ENCODE measurements at regions not wholly inside any gene's neighbourhood (a gene's known extent, or its start where the extent isn't known, plus 50 kb on each side); places are given as distances from the start of the nearest gene placed in this dataset.

- in situ Hi-C loops (cut with MboI; ENCODE audit: low pct_unique_long_range_greater_than_20kb, low sequenced_read_pairs, unreplicated experiment) = no loop called here
- no peak for TF ChIP-seq CTCF (IDR thresholded peaks at IDR 0.05; ENCODE audit: extremely low read depth, insufficient read depth, missing control alignments)
- no peak for DNase-seq (ENCODE audit: low spot score)
Measured at GRCh38 chr15:87151202-87151748, 1071.6 kb downstream of the AGBL1 start.

- TF ChIP-seq CTCF (IDR thresholded peaks at IDR 0.05; ENCODE audit: extremely low read depth, insufficient read depth, missing control alignments) = no peak
- in situ Hi-C loops (cut with MboI; ENCODE audit: low pct_unique_long_range_greater_than_20kb, low sequenced_read_pairs, unreplicated experiment) = no loop called here
- DNase-seq (ENCODE audit: low spot score) = no peak
Measured at GRCh38 chr15:87145696-87146095, 1066.0 kb downstream of the AGBL1 start.

GRCh38 chr15:87144775-87145174, 1065.1 kb downstream of the AGBL1 start:
- no peak for TF ChIP-seq CTCF (IDR thresholded peaks at IDR 0.05; ENCODE audit: extremely low read depth, insufficient read depth, missing control alignments)
- in situ Hi-C loops (cut with MboI; ENCODE audit: low pct_unique_long_range_greater_than_20kb, low sequenced_read_pairs, unreplicated experiment) = no loop called here
- DNase-seq (ENCODE audit: low spot score) = no peak

GRCh38 chr15:87142096-87142495, 1062.4 kb downstream of the AGBL1 start:
- no peak for DNase-seq (ENCODE audit: low spot score)
- TF ChIP-seq CTCF (IDR thresholded peaks at IDR 0.05; ENCODE audit: extremely low read depth, insufficient read depth, missing control alignments) = no peak
- in situ Hi-C loops (cut with MboI; ENCODE audit: low pct_unique_long_range_greater_than_20kb, low sequenced_read_pairs, unreplicated experiment) = no loop called here

- no peak for TF ChIP-seq CTCF (IDR thresholded peaks at IDR 0.05; ENCODE audit: extremely low read depth, insufficient read depth, missing control alignments)
- in situ Hi-C loops (cut with MboI; ENCODE audit: low pct_unique_long_range_greater_than_20kb, low sequenced_read_pairs, unreplicated experiment) = no loop called here
- DNase-seq (ENCODE audit: low spot score) = no peak
Measured at GRCh38 chr15:87135109-87135508, 1055.4 kb downstream of the AGBL1 start.

GRCh38 chr15:87133704-87134103, 1054.0 kb downstream of the AGBL1 start:
- in situ Hi-C loops (cut with MboI; ENCODE audit: low pct_unique_long_range_greater_than_20kb, low sequenced_read_pairs, unreplicated experiment) = no loop called here
- no peak for TF ChIP-seq CTCF (IDR thresholded peaks at IDR 0.05; ENCODE audit: extremely low read depth, insufficient read depth, missing control alignments)
- DNase-seq (ENCODE audit: low spot score) = no peak

GRCh38 chr15:87131067-87131466, 1051.4 kb downstream of the AGBL1 start:
- no peak for DNase-seq (ENCODE audit: low spot score)
- TF ChIP-seq CTCF (IDR thresholded peaks at IDR 0.05; ENCODE audit: extremely low read depth, insufficient read depth, missing control alignments) = no peak

More at GRCh38 chr15:87131067-87131466, 1051.4 kb downstream of the AGBL1 start:
- in situ Hi-C loops (cut with MboI; ENCODE audit: low pct_unique_long_range_greater_than_20kb, low sequenced_read_pairs, unreplicated experiment) = no loop called here
